ENCODE measurements at regions not wholly inside any gene's neighbourhood (a gene's known extent, or its start where the extent isn't known, plus 50 kb on each side); places are given as distances from the start of the nearest gene placed in this dataset.

DNA sequence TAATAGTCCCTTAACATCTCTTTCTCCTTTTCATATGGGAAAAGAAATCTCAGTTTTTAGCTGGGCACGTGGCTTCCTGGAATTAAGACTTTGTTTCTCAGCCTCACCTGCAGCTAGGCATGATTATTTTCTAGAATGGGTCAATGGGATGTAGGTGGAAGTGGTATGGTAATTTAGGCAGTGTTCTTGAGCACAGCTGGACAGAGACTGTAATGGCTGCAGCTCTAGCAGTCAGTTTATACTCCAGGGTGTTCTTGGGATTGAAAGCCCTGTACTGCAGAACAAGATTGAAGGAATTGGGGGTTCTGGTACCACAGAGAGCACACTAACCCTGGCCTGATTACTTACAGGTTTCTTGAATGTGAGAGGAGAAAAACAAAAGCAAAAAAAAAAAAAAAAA is 455.9 kb upstream of the ZNF608 start:
- Histone ChIP-seq H3K4me1 (ENCODE audit: control insufficient read depth in 4 of 4, insufficient read depth in 4 of 4, low read length in 3 of 4) (peaks cover 2 to 7% (median 6%) of the 10 kb centered on the region in 4 donors), H3K4me3 (ENCODE audit: low read depth in 1 of 3, low read length in 3 of 3) (no peak overlapping the region), H3K9ac (ENCODE audit: low read depth in 1 of 2, low read length in 2 of 2) (no peak overlapping the region), H3K27me3 (ENCODE audit: control insufficient read depth in 4 of 4, insufficient read depth in 4 of 4, low read length in 3 of 4) (no peaks in the 10 kb centered on the region), H3K36me3 (ENCODE audit: control insufficient read depth in 4 of 4, insufficient read depth in 3 of 4, low read depth in 1 of 4, low read length in 3 of 4) (no peaks in the 10 kb centered on the region), H3K27ac (ENCODE audit: low read depth in 1 of 2, low read length in 2 of 2) (no peak overlapping the region), H3K9me3 (ENCODE audit: control insufficient read depth in 4 of 4, low read length in 3 of 4) (peaks cover 0 to 2% (median 0%) of the 10 kb centered on the region in 4 donors)
- whole genome bisulfite sequencing = 84% methylated on average over 1 of the region's 1 CpG
- no peak for DNase-seq (ENCODE audit: low spot score)
- TF ChIP-seq SP1 (IDR thresholded peaks at IDR 0.05) = no peak
- no peak for TF ChIP-seq FOXA1 (IDR thresholded peaks at IDR 0.05)
- TF ChIP-seq NR2F2 (IDR thresholded peaks at IDR 0.05) = no peak
- no peak for TF ChIP-seq EGR1 (IDR thresholded peaks at IDR 0.05; ENCODE audit: low read depth in 2 of 2)
- TF ChIP-seq, protein P1, sequence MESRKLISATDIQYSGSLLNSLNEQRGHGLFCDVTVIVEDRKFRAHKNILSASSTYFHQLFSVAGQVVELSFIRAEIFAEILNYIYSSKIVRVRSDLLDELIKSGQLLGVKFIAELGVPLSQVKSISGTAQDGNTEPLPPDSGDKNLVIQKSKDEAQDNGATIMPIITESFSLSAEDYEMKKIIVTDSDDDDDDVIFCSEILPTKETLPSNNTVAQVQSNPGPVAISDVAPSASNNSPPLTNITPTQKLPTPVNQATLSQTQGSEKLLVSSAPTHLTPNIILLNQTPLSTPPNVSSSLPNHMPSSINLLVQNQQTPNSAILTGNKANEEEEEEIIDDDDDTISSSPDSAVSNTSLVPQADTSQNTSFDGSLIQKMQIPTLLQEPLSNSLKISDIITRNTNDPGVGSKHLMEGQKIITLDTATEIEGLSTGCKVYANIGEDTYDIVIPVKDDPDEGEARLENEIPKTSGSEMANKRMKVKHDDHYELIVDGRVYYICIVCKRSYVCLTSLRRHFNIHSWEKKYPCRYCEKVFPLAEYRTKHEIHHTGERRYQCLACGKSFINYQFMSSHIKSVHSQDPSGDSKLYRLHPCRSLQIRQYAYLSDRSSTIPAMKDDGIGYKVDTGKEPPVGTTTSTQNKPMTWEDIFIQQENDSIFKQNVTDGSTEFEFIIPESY (IDR thresholded peaks at IDR 0.05) = no peak
- no peak for TF ChIP-seq TAF1 (conservative IDR thresholded peaks at IDR 0.05)
- no peak for TF ChIP-seq GABPA (IDR thresholded peaks at IDR 0.05 in 1 of 2, conservative IDR thresholded peaks at IDR 0.05 in 1 of 2)
- TF ChIP-seq CTCF (IDR thresholded peaks at IDR 0.05; ENCODE audit: low read depth, low read length, missing input control) = no peak
- TF ChIP-seq RXRA (IDR thresholded peaks at IDR 0.05) = no peak
- TF ChIP-seq, protein P2, sequence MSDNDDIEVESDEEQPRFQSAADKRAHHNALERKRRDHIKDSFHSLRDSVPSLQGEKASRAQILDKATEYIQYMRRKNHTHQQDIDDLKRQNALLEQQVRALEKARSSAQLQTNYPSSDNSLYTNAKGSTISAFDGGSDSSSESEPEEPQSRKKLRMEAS (IDR thresholded peaks at IDR 0.05) = no peak
- TF ChIP-seq REST (IDR thresholded peaks at IDR 0.05) = no peak
- no peak for TF ChIP-seq YY1 (IDR thresholded peaks at IDR 0.05)
- TF ChIP-seq JUND (IDR thresholded peaks at IDR 0.05) = no peak
- TF ChIP-seq RAD21 (IDR thresholded peaks at IDR 0.05) = no peak
- no peak for TF ChIP-seq HNF4A (conservative IDR thresholded peaks at IDR 0.05)
- TF ChIP-seq HNF4G (IDR thresholded peaks at IDR 0.05) = no peak
- TF ChIP-seq, protein P3, sequence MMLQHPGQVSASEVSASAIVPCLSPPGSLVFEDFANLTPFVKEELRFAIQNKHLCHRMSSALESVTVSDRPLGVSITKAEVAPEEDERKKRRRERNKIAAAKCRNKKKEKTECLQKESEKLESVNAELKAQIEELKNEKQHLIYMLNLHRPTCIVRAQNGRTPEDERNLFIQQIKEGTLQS (IDR thresholded peaks at IDR 0.05) = no peak
- TF ChIP-seq FOXA2 (IDR thresholded peaks at IDR 0.05) = no peak

Measured in liver (tissue), 8 donors.